ENCODE measurements at regions not wholly inside any gene's neighbourhood (a gene's known extent, or its start where the extent isn't known, plus 50 kb on each side); places are given as distances from the start of the nearest gene placed in this dataset.
A peak's percentile ranks its signal among the peaks of the same experiment; 100 is the strongest.

GRCh38 chr6:71466362-71466761 lies 177.8 kb downstream of the OGFRL1 start:
- Histone ChIP-seq H3K27ac (no peak overlapping the region), H3K27me3 (no peaks in the 10 kb centered on the region), H3K9me3 (no peaks in the 10 kb centered on the region), H3K4me1 (peaks cover 0 to 16% (median 11%) of the 10 kb centered on the region in 4 donors), H3K36me3 (no peaks in the 10 kb centered on the region), H3K4me3 (no peak overlapping the region)
- no peak for DNase-seq
- TF ChIP-seq CTCF (IDR thresholded peaks at IDR 0.05), result no peak
- intact Hi-C loops (cut with DNase I; ENCODE audit: low total_unique reads), result no loop called here

GRCh38 chr6:71468038-71468437 lies 179.4 kb downstream of the OGFRL1 start:
- H3K27ac ChIP-seq, result peak overlapping the region in 1 of 2 donors; percentile 76
- intact Hi-C loops (cut with DNase I; ENCODE audit: low total_unique reads), result no loop called here
- no peaks in the 10 kb centered on the region for H3K9me3 ChIP-seq
- H3K4me3 ChIP-seq, result no peak overlapping the region
- DNase-seq, result no peak
- H3K4me1 ChIP-seq, result peaks cover 0 to 16% (median 11%) of the 10 kb centered on the region in 4 donors
- no peaks in the 10 kb centered on the region for H3K36me3 ChIP-seq
- H3K27me3 ChIP-seq, result no peaks in the 10 kb centered on the region
- TF ChIP-seq CTCF (IDR thresholded peaks at IDR 0.05), result no peak

GRCh38 chr6:71468841-71469700 lies 180.5 kb downstream of the OGFRL1 start:
- peak; percentile 45 to 69 for DNase-seq
- H3K4me1 ChIP-seq, result peaks cover 0 to 21% (median 11%) of the 10 kb centered on the region in 4 donors
- TF ChIP-seq CTCF (IDR thresholded peaks at IDR 0.05), result no peak
- H3K9me3 ChIP-seq, result no peaks in the 10 kb centered on the region
- H3K4me3 ChIP-seq, result peak overlapping the region; percentile 36 to 41
- intact Hi-C loops (cut with DNase I; ENCODE audit: low total_unique reads), result no loop called here
- peak overlapping the region; percentile 74 to 76 for H3K27ac ChIP-seq
- no peaks in the 10 kb centered on the region for H3K27me3 ChIP-seq
- H3K36me3 ChIP-seq, result no peaks in the 10 kb centered on the region

GRCh38 chr6:71471718-71472117 lies 183.1 kb downstream of the OGFRL1 start:
- peaks cover 0 to 26% (median 11%) of the 10 kb centered on the region in 4 donors for H3K4me1 ChIP-seq
- no peak overlapping the region for H3K4me3 ChIP-seq
- DNase-seq, result no peak
- H3K9me3 ChIP-seq, result no peaks in the 10 kb centered on the region
- H3K36me3 ChIP-seq, result no peaks in the 10 kb centered on the region
- no peak overlapping the region for H3K27ac ChIP-seq
- no peak for TF ChIP-seq CTCF (IDR thresholded peaks at IDR 0.05)
- intact Hi-C loops (cut with DNase I; ENCODE audit: low total_unique reads), result loop anchor here (5.0 kb wide), 1 partner anchor 49 kb away; no protein-coding TSS in a partner anchor
- no peaks in the 10 kb centered on the region for H3K27me3 ChIP-seq

GRCh38 chr6:71473926-71474325 lies 185.3 kb downstream of the OGFRL1 start:
- no peak for TF ChIP-seq CTCF (IDR thresholded peaks at IDR 0.05)
- H3K9me3 ChIP-seq, result no peaks in the 10 kb centered on the region
- peaks cover 0 to 33% (median 12%) of the 10 kb centered on the region in 4 donors for H3K4me1 ChIP-seq
- DNase-seq, result peak; percentile 88 to 89
- no peak overlapping the region for H3K4me3 ChIP-seq
- H3K27me3 ChIP-seq, result no peaks in the 10 kb centered on the region
- H3K27ac ChIP-seq, result peak overlapping the region in 1 of 2 donors; percentile 14
- intact Hi-C loops (cut with DNase I; ENCODE audit: low total_unique reads), result loop anchor here (5.0 kb wide), 1 partner anchor 52 kb away; no protein-coding TSS in a partner anchor
- no peaks in the 10 kb centered on the region for H3K36me3 ChIP-seq

All from tibial artery (tissue), 4 donors.